SK-N-SH treated with all-trans-retinoic acid at 6 μM for 48 hours (cell line): ENCODE measurements at regions not wholly inside any gene's neighbourhood (a gene's known extent, or its start where the extent isn't known, plus 50 kb on each side); places are given as distances from the start of the nearest gene placed in this dataset.

ENCODE experiments used
- ATAC-seq: fragments of 200-7000 bp; cut with Tn5 transposase; 3 replicates; pipeline ENCODE4 v1.9.1; 2020; ENCODE audit warnings: mild to moderate bottlenecking, moderate library complexity
- ARNTL ChIP-seq: fragments of 450-650 bp; formaldehyde crosslinking; IDR thresholded peaks from 2 replicates; pipeline ENCODE4 v1.5.0; 2020; ENCODE audit warnings: low read depth, mild to moderate bottlenecking, moderate library complexity, borderline replicate concordance
- BACH2 ChIP-seq: fragments of 250-450 bp; sonication (Bioruptor Pico); IDR thresholded peaks from 2 replicates; pipeline ENCODE4 v1.9.0; 2021; ENCODE audit warnings: mild to moderate bottlenecking, borderline replicate concordance
- CSDC2 ChIP-seq: fragments of 250-450 bp; sonication (Bioruptor Pico); IDR thresholded peaks from 2 replicates; pipeline ENCODE4 v1.5.0; 2020; ENCODE audit warnings: mild to moderate bottlenecking, moderate library complexity
- ESRRG ChIP-seq: fragments of 250-450 bp; sonication (Bioruptor Pico); IDR thresholded peaks from 2 replicates; pipeline ENCODE4 v1.6.1; 2021; ENCODE audit warnings: mild to moderate bottlenecking
- GLIS3 ChIP-seq: fragments of 250-450 bp; sonication (Bioruptor Pico); IDR thresholded peaks from 2 replicates; pipeline ENCODE4 v1.5.0; 2020; ENCODE audit warnings: mild to moderate bottlenecking, moderate library complexity
- OSR1 ChIP-seq: fragments of 250-450 bp; sonication (Bioruptor Pico); IDR thresholded peaks from 2 replicates; pipeline ENCODE4 v1.8.0; 2022; ENCODE audit warnings: moderate library complexity, mild to moderate bottlenecking, inconsistent platforms
- PPARA ChIP-seq: fragments of 250-450 bp; sonication (Bioruptor Pico); IDR thresholded peaks from 2 replicates; pipeline ENCODE4 v1.5.0; 2020; ENCODE audit warnings: mild to moderate bottlenecking, borderline replicate concordance
- RARB ChIP-seq: fragments of 250-450 bp; sonication (Bioruptor Pico); IDR thresholded peaks from 2 replicates; pipeline ENCODE4 v1.8.0; 2021; ENCODE audit warnings: mild to moderate bottlenecking, moderate library complexity
- SNAI2 ChIP-seq: fragments of 250-450 bp; sonication (Bioruptor Pico); IDR thresholded peaks from 2 replicates; pipeline ENCODE4 v1.5.0; 2020; ENCODE audit warnings: mild to moderate bottlenecking, moderate library complexity
- TCF4 ChIP-seq: fragments of 250-450 bp; sonication (Bioruptor Pico); IDR thresholded peaks from 2 replicates; pipeline ENCODE4 v1.8.0; 2021; ENCODE audit warnings: mild to moderate bottlenecking, moderate library complexity, borderline replicate concordance
- TOX ChIP-seq: fragments of 250-450 bp; sonication (Bioruptor Pico); IDR thresholded peaks from 2 replicates; pipeline ENCODE4 v1.8.0; 2021; ENCODE audit warnings: mild to moderate bottlenecking, moderate library complexity, borderline replicate concordance
- ZC3H10 ChIP-seq: fragments of 250-450 bp; sonication (Bioruptor Pico); IDR thresholded peaks from 2 replicates; pipeline ENCODE4 v1.5.1; 2021; ENCODE audit warnings: mild to moderate bottlenecking, moderate library complexity
- ZFP3 ChIP-seq: fragments of 250-450 bp; sonication (Bioruptor Pico); IDR thresholded peaks from 2 replicates; pipeline ENCODE4 v1.5.0; 2020; ENCODE audit warnings: mild to moderate bottlenecking, moderate library complexity
- ZFP30 ChIP-seq: fragments of 450-650 bp; formaldehyde crosslinking; IDR thresholded peaks from 2 replicates; pipeline ENCODE4 v1.5.0; 2022; ENCODE audit warnings: mild to moderate bottlenecking, moderate library complexity
- ZNF565 ChIP-seq: fragments of 450-650 bp; formaldehyde crosslinking; conservative IDR thresholded peaks from 2 replicates; pipeline ENCODE4 v1.5.0; 2020; ENCODE audit warnings: low read depth, mild to moderate bottlenecking, moderate library complexity
- ZNF70 ChIP-seq: fragments of 450-650 bp; formaldehyde crosslinking; IDR thresholded peaks from 2 replicates; pipeline ENCODE4 v1.5.0; 2020; ENCODE audit warnings: mild to moderate bottlenecking, moderate library complexity
- ZNF8 ChIP-seq: fragments of 450-650 bp; formaldehyde crosslinking; IDR thresholded peaks from 2 replicates; pipeline ENCODE4 v1.5.0; 2020; ENCODE audit warnings: mild to moderate bottlenecking, moderate library complexity
- TF ChIP-seq, protein P1 (sequence below): fragments of 250-450 bp; sonication (Bioruptor Pico); IDR thresholded peaks from 2 replicates; pipeline ENCODE4 v1.5.0; 2020; ENCODE audit warnings: mild to moderate bottlenecking, moderate library complexity
- TF ChIP-seq, protein P2 (sequence below): fragments of 250-450 bp; sonication (Bioruptor Pico); IDR thresholded peaks from 2 replicates; pipeline ENCODE4 v1.5.1; 2020; ENCODE audit warnings: low read depth, mild to moderate bottlenecking, moderate library complexity
- TF ChIP-seq, protein P3 (sequence below): fragments of 250-450 bp; sonication (Bioruptor Pico); IDR thresholded peaks from 2 replicates; pipeline ENCODE4 v1.8.0; 2021; ENCODE audit warnings: low read depth, mild to moderate bottlenecking, moderate library complexity, borderline replicate concordance
- TF ChIP-seq, protein P4 (sequence below): fragments of 250-450 bp; sonication (Bioruptor Pico); IDR thresholded peaks from 2 replicates; pipeline ENCODE4 v1.5.1; 2021; ENCODE audit warnings: mild to moderate bottlenecking, moderate library complexity
- TF ChIP-seq, protein P5 (sequence below): fragments of 250-450 bp; sonication (Bioruptor Pico); IDR thresholded peaks from 2 replicates; pipeline ENCODE4 v1.8.0; 2020; ENCODE audit warnings: mild to moderate bottlenecking, moderate library complexity, borderline replicate concordance

DNA sequence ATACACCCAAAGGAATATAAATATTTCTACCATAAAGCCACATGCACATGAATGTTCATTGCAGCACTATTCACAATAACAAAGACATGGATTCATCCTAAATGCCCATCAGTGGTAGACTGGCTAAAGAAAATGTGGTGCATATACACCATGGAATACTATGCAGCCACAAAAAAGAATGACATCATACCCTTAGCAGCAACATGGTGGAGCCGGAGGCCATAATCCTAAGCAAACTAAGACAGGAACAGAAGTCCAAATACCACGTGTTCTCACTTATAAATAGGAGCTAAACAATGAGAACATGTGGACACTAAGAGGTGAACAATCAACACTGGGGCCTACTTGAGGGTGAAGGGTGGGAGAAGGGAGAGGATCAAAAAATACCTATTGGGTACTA, 198.5 kb downstream of the BMP4 start:
- ATAC-seq: no peak
- no peak for TF ChIP-seq ARNTL (CRISPR knock-in tag)
- no peak for TF ChIP-seq PPARA (CRISPR knock-in tag)
- no peak for TF ChIP-seq ZFP3 (CRISPR knock-in tag)
- no peak for TF ChIP-seq RARB (CRISPR knock-in tag)
- no peak for TF ChIP-seq ZNF565 (CRISPR knock-in tag)
- TF ChIP-seq OSR1 (CRISPR knock-in tag): no peak
- no peak for TF ChIP-seq ZFP30 (CRISPR knock-in tag)
- TF ChIP-seq, protein P1, sequence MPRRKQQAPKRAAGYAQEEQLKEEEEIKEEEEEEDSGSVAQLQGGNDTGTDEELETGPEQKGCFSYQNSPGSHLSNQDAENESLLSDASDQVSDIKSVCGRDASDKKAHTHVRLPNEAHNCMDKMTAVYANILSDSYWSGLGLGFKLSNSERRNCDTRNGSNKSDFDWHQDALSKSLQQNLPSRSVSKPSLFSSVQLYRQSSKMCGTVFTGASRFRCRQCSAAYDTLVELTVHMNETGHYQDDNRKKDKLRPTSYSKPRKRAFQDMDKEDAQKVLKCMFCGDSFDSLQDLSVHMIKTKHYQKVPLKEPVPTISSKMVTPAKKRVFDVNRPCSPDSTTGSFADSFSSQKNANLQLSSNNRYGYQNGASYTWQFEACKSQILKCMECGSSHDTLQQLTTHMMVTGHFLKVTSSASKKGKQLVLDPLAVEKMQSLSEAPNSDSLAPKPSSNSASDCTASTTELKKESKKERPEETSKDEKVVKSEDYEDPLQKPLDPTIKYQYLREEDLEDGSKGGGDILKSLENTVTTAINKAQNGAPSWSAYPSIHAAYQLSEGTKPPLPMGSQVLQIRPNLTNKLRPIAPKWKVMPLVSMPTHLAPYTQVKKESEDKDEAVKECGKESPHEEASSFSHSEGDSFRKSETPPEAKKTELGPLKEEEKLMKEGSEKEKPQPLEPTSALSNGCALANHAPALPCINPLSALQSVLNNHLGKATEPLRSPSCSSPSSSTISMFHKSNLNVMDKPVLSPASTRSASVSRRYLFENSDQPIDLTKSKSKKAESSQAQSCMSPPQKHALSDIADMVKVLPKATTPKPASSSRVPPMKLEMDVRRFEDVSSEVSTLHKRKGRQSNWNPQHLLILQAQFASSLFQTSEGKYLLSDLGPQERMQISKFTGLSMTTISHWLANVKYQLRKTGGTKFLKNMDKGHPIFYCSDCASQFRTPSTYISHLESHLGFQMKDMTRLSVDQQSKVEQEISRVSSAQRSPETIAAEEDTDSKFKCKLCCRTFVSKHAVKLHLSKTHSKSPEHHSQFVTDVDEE (CRISPR knock-in tag): no peak
- no peak for TF ChIP-seq TCF4 (CRISPR knock-in tag)
- no peak for TF ChIP-seq CSDC2 (CRISPR knock-in tag)
- no peak for TF ChIP-seq TOX (CRISPR knock-in tag)
- no peak for TF ChIP-seq ZC3H10 (CRISPR knock-in tag)

DNA sequence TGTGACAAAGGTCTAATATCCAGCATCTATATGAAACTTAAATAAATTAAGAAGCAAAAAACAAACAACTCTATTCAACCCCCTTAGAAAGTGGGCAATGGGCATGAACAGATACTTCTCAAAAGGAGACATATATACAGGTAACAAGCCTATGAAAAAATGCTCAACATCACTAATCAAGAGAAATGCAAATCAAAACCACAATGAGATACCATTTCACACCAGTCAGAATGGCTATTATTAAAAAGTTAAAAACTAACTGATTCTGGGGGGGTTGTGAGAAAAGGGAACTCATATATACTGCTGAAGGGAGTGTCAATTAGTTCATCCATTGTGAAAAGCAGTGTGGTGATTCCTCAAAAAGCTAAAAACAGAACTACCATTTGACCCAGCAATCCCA, 198.9 kb downstream of the BMP4 start:
- TF ChIP-seq GLIS3: no peak
- TF ChIP-seq, protein P2, sequence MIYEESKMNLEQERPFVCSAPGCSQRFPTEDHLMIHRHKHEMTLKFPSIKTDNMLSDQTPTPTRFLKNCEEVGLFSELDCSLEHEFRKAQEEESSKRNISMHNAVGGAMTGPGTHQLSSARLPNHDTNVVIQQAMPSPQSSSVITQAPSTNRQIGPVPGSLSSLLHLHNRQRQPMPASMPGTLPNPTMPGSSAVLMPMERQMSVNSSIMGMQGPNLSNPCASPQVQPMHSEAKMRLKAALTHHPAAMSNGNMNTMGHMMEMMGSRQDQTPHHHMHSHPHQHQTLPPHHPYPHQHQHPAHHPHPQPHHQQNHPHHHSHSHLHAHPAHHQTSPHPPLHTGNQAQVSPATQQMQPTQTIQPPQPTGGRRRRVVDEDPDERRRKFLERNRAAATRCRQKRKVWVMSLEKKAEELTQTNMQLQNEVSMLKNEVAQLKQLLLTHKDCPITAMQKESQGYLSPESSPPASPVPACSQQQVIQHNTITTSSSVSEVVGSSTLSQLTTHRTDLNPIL (CRISPR knock-in tag): no peak
- no peak for TF ChIP-seq SNAI2
- TF ChIP-seq, all 23 proteins: peak for 0
- ATAC-seq: no peak

DNA sequence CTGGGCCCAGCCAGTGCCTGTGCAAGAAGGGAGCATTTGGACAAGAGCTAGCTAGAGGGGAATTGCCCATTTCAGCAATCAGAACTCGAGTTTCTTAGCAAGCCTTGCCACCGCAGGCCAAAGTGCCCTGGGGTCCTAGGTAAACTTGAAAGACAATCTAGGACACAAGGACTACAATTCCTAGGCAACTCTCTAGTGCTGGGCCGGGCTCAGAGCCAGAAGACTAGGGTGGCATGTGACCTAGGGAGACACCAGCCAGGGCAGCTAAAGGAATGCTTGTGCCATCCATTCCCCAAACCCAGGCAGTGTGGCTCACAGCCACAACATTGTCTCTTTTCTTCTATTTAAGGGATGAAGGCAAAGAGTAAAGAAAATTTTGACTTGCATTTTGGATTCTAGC, 205.0 kb downstream of the BMP4 start:
- ATAC-seq: no peak
- TF ChIP-seq OSR1 (CRISPR knock-in tag): no peak
- no peak for TF ChIP-seq PPARA (CRISPR knock-in tag)
- TF ChIP-seq ZNF70 (CRISPR knock-in tag): no peak
- no peak for TF ChIP-seq GLIS3
- TF ChIP-seq, protein P3, sequence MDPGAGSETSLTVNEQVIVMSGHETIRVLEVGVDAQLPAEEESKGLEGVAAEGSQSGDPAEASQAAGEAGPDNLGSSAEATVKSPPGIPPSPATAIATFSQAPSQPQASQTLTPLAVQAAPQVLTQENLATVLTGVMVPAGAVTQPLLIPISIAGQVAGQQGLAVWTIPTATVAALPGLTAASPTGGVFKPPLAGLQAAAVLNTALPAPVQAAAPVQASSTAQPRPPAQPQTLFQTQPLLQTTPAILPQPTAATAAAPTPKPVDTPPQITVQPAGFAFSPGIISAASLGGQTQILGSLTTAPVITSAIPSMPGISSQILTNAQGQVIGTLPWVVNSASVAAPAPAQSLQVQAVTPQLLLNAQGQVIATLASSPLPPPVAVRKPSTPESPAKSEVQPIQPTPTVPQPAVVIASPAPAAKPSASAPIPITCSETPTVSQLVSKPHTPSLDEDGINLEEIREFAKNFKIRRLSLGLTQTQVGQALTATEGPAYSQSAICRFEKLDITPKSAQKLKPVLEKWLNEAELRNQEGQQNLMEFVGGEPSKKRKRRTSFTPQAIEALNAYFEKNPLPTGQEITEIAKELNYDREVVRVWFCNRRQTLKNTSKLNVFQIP (CRISPR knock-in tag): no peak
- TF ChIP-seq, protein P1 (CRISPR knock-in tag): no peak
- no peak for TF ChIP-seq TCF4 (CRISPR knock-in tag)
- TF ChIP-seq, protein P2 (CRISPR knock-in tag): no peak
- no peak for TF ChIP-seq ZFP3 (CRISPR knock-in tag)
- TF ChIP-seq BACH2 (CRISPR knock-in tag): no peak
- TF ChIP-seq ZNF8 (CRISPR knock-in tag): no peak
- no peak for TF ChIP-seq ARNTL (CRISPR knock-in tag)
- TF ChIP-seq ZFP30 (CRISPR knock-in tag): no peak
- TF ChIP-seq, protein P4, sequence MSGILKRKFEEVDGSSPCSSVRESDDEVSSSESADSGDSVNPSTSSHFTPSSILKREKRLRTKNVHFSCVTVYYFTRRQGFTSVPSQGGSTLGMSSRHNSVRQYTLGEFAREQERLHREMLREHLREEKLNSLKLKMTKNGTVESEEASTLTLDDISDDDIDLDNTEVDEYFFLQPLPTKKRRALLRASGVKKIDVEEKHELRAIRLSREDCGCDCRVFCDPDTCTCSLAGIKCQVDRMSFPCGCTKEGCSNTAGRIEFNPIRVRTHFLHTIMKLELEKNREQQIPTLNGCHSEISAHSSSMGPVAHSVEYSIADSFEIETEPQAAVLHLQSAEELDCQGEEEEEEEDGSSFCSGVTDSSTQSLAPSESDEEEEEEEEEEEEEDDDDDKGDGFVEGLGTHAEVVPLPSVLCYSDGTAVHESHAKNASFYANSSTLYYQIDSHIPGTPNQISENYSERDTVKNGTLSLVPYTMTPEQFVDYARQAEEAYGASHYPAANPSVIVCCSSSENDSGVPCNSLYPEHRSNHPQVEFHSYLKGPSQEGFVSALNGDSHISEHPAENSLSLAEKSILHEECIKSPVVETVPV (CRISPR knock-in tag): no peak
- TF ChIP-seq, protein P5, sequence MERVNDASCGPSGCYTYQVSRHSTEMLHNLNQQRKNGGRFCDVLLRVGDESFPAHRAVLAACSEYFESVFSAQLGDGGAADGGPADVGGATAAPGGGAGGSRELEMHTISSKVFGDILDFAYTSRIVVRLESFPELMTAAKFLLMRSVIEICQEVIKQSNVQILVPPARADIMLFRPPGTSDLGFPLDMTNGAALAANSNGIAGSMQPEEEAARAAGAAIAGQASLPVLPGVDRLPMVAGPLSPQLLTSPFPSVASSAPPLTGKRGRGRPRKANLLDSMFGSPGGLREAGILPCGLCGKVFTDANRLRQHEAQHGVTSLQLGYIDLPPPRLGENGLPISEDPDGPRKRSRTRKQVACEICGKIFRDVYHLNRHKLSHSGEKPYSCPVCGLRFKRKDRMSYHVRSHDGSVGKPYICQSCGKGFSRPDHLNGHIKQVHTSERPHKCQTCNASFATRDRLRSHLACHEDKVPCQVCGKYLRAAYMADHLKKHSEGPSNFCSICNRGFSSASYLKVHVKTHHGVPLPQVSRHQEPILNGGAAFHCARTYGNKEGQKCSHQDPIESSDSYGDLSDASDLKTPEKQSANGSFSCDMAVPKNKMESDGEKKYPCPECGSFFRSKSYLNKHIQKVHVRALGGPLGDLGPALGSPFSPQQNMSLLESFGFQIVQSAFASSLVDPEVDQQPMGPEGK (CRISPR knock-in tag): no peak
- no peak for TF ChIP-seq ESRRG
- no peak for TF ChIP-seq ZC3H10 (CRISPR knock-in tag)
